Caco-2 (cell line): ENCODE measurements at regions not wholly inside any gene's neighbourhood (a gene's known extent, or its start where the extent isn't known, plus 50 kb on each side); places are given as distances from the start of the nearest gene placed in this dataset.

Experiments
- BruUV-seq: library from RNA; stranded (reverse); fragments of 400-500 nt; replicated peaks from 2 replicates; lab custom pipeline; 2021; lab: Mats Ljungman, UMichigan
- CTCF ChIA-PET: fragments of 300-600 bp; sonication (Branson Sonifier 250); formaldehyde crosslinking; loops from one replicate; lab custom pipeline; 2022; ENCODE audit warnings: antibody characterized with exemption; lab: Charles Lee
- POLR2A ChIA-PET: fragments of 300-600 bp; sonication (Branson Sonifier 250); formaldehyde crosslinking; loops from one replicate; lab custom pipeline; 2022; ENCODE audit warnings: antibody characterized with exemption; lab: Charles Lee
- DNase-seq, 2 experiments: peaks; one replicate each; pipeline versions ENCODE4 v3.0.0 to v3.0.0-alpha.2; 2020 to 2022
- H3K27me3 ChIP-seq: replicated peaks from 2 replicates; pipeline ENCODE4 v1.6.0; 2011; ENCODE audit warnings: low read length; ENCODE audit not compliant: control insufficient read depth, insufficient read depth
- H3K36me3 ChIP-seq: 2 replicates; pipeline ENCODE4 v1.5.1; 2011; ENCODE audit warnings: low read length; ENCODE audit not compliant: control insufficient read depth, insufficient read depth
- H3K4me1 ChIP-seq: fragments of 250-450 bp; sonication (Bioruptor Pico); 2 replicates; pipeline ENCODE4 v1.5.1; 2020; ENCODE audit warnings: mild to moderate bottlenecking
- H3K4me3 ChIP-seq: 2 replicates; pipeline ENCODE4 v1.5.1; 2011; ENCODE audit warnings: low read depth, mild to moderate bottlenecking, control low read depth, low read length
- H3K9me3 ChIP-seq: fragments of 250-450 bp; sonication (Bioruptor Pico); 2 replicates; pipeline ENCODE4 v1.5.1; 2020; ENCODE audit warnings: mild to moderate bottlenecking, moderate library complexity
- H3K27ac Mint-ChIP-seq: one replicate; pipeline ENCODE4 v1.8.0; 2022; ENCODE audit warnings: mixed read lengths; ENCODE audit not compliant: unreplicated experiment
- H3K27me3 Mint-ChIP-seq: one replicate; pipeline ENCODE4 v1.8.0; 2022; ENCODE audit warnings: mixed read lengths; ENCODE audit not compliant: insufficient read depth, unreplicated experiment
- H3K36me3 Mint-ChIP-seq: one replicate; pipeline ENCODE4 v1.8.0; 2022; ENCODE audit warnings: mild to moderate bottlenecking, mixed read lengths; ENCODE audit not compliant: insufficient read depth, unreplicated experiment
- H3K4me1 Mint-ChIP-seq: one replicate; pipeline ENCODE4 v1.8.0; 2022; ENCODE audit warnings: low read depth, mixed read lengths; ENCODE audit not compliant: unreplicated experiment
- H3K4me3 Mint-ChIP-seq: one replicate; pipeline ENCODE4 v1.8.0; 2022; ENCODE audit warnings: mild to moderate bottlenecking, moderate library complexity, mixed read lengths; ENCODE audit not compliant: unreplicated experiment
- H3K9me3 Mint-ChIP-seq: one replicate; pipeline ENCODE4 v1.8.0; 2022; ENCODE audit warnings: mixed read lengths; ENCODE audit not compliant: unreplicated experiment
- intact Hi-C: fragments of 100-400 bp; cut with micrococcal nuclease; formaldehyde crosslinking; loops from one replicate; pipeline ENCODE4 v1.10.0; 2022; ENCODE audit not compliant: unreplicated experiment
- TF ChIP-seq, protein P1 (sequence below), 2 experiments: fragments of 200-600 bp in 1 of 2; IDR thresholded peaks; 1 replicate in 1 of 2; 2 replicates in 1 of 2; pipeline versions ENCODE4 v1.5.1 to v1.8.0; 2011 to 2022; ENCODE audit warnings: antibody characterized with exemption in 1 of 2, control low read depth in 1 of 2, inconsistent platforms in 1 of 2, low read depth in 1 of 2, low read length in 1 of 2, mild to moderate bottlenecking in 1 of 2, moderate library complexity in 1 of 2; ENCODE audit not compliant: insufficient read depth in 1 of 2, severe bottlenecking in 1 of 2, unreplicated experiment in 1 of 2

DNA sequence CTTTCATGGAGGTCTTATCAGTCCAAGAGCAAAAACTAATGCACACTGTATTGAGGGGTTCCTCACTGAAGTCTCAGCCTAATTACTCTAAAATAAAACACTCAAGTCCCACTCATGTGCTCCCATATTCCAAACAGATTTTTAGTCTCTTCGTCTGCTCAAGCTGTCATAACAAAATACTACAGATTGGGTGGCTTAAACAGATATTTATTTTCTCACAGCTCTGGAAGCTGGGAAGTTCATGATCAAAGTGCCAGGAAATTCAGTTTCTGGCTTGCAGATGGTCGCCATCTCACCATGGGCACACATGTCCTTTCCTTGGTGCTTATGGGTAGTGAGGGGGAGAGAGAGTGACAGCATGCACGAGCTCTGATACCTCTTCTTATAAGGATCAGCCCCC is 147.5 kb downstream of the ANXA2 start:
- ChIA-PET CTCF (no interaction called here), POLR2A (no interaction called here)
- DNase-seq: no peak
- Histone ChIP-seq H3K36me3 (no peaks in the 10 kb centered on the region), H3K4me3 (no peak overlapping the region), H3K9me3 (no peaks in the 10 kb centered on the region), H3K27me3 (no peaks in the 10 kb centered on the region), H3K4me1 (no peaks in the 10 kb centered on the region)
- no peaks in the 10 kb centered on the region for H3K9me3 Mint-ChIP-seq
- H3K4me3 Mint-ChIP-seq: no peak overlapping the region
- no peaks in the 10 kb centered on the region for H3K36me3 Mint-ChIP-seq
- no peak overlapping the region for H3K27ac Mint-ChIP-seq
- TF ChIP-seq, protein P1, sequence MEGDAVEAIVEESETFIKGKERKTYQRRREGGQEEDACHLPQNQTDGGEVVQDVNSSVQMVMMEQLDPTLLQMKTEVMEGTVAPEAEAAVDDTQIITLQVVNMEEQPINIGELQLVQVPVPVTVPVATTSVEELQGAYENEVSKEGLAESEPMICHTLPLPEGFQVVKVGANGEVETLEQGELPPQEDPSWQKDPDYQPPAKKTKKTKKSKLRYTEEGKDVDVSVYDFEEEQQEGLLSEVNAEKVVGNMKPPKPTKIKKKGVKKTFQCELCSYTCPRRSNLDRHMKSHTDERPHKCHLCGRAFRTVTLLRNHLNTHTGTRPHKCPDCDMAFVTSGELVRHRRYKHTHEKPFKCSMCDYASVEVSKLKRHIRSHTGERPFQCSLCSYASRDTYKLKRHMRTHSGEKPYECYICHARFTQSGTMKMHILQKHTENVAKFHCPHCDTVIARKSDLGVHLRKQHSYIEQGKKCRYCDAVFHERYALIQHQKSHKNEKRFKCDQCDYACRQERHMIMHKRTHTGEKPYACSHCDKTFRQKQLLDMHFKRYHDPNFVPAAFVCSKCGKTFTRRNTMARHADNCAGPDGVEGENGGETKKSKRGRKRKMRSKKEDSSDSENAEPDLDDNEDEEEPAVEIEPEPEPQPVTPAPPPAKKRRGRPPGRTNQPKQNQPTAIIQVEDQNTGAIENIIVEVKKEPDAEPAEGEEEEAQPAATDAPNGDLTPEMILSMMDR (IDR thresholded peaks at IDR 0.05; ENCODE audit: insufficient read depth in 1 of 2, low read depth in 1 of 2, low read length in 1 of 2, severe bottlenecking in 1 of 2, unreplicated experiment in 1 of 2): no peak
- BruUV-seq: no TSS peak
- H3K4me1 Mint-ChIP-seq: no peaks in the 10 kb centered on the region
- intact Hi-C loops: loop anchor here (10.0 kb wide), 1 partner anchor 74 kb away; no protein-coding TSS in a partner anchor
- H3K27me3 Mint-ChIP-seq: peaks cover 7% of the 10 kb centered on the region

DNA sequence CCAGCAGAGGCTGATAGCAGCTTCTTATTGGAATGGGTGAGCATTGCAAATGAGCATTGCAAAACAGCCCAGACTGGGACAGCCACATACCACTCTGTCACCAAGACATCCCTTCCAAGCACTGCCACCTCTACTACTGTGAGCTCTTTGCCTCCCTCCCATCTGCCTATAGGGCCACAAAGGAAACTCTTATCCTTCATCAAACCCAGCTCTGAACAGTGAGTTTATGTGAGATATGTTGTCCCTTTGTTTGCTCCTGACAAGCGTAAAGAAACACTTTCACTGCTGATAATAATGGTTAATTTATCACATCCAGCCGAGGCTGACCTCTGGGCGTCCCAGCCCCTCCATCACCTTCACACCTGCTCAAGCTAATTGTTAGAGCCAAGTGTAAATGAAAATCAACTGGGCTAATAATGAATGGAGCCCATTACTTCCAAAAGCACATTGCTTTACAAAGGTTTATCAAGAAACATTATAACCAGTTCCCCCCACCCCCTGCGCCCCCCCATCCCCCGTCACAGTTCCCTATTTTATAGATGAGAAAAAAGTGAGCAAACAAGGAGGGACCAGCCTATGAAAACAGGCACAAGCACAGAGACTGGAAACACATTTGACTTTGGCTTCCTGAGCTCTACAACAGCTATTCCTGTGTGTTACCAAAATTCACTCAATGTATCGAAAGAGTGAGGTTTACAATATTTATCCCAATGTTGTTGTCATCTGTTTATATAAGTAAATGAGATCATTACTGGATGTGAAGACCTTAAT is 146.3 kb downstream of the ANXA2 start:
- TF ChIP-seq, protein P1 (IDR thresholded peaks at IDR 0.05; ENCODE audit: insufficient read depth in 1 of 2, low read depth in 1 of 2, low read length in 1 of 2, severe bottlenecking in 1 of 2, unreplicated experiment in 1 of 2): no peak
- CTCF ChIA-PET: no interaction called here
- H3K27ac Mint-ChIP-seq: no peak overlapping the region
- H3K4me1 ChIP-seq: no peaks in the 10 kb centered on the region
- H3K36me3 ChIP-seq: no peaks in the 10 kb centered on the region
- no peak overlapping the region for H3K4me3 Mint-ChIP-seq
- no peaks in the 10 kb centered on the region for H3K36me3 Mint-ChIP-seq
- H3K27me3 Mint-ChIP-seq: peaks cover 7% of the 10 kb centered on the region
- intact Hi-C loops: loop anchor here (10.0 kb wide), 1 partner anchor 73 kb away; no protein-coding TSS in a partner anchor
- H3K9me3 ChIP-seq: 0 out of 2 replicates have a peak, but pooled peaks cover 1% of the 10 kb centered on the region
- POLR2A ChIA-PET: no interaction called here
- DNase-seq: no peak
- BruUV-seq: no TSS peak
- H3K9me3 Mint-ChIP-seq: no peaks in the 10 kb centered on the region
- no peaks in the 10 kb centered on the region for H3K4me1 Mint-ChIP-seq
- no peaks in the 10 kb centered on the region for H3K27me3 ChIP-seq
- H3K4me3 ChIP-seq: no peak overlapping the region

GRCh38 chr15:60254416-60254815 is 143.4 kb downstream of the ANXA2 start:
- Mint-ChIP-seq H3K4me3 (no peak overlapping the region), H3K36me3 (no peaks in the 10 kb centered on the region), H3K4me1 (no peaks in the 10 kb centered on the region), H3K27ac (no peak overlapping the region), H3K9me3 (no peaks in the 10 kb centered on the region), H3K27me3 (peaks cover 3% of the 10 kb centered on the region)
- no peak overlapping the region for H3K4me3 ChIP-seq
- no peaks in the 10 kb centered on the region for H3K36me3 ChIP-seq
- intact Hi-C loops: loop anchor here (10.0 kb wide), 1 partner anchor 70 kb away; no protein-coding TSS in a partner anchor
- H3K4me1 ChIP-seq: no peaks in the 10 kb centered on the region
- H3K27me3 ChIP-seq: no peaks in the 10 kb centered on the region
- ChIA-PET POLR2A (no interaction called here), CTCF (no interaction called here)
- H3K9me3 ChIP-seq: 0 out of 2 replicates have a peak, but pooled peaks cover 3% of the 10 kb centered on the region
- BruUV-seq: no TSS peak
- TF ChIP-seq, protein P1 (IDR thresholded peaks at IDR 0.05; ENCODE audit: insufficient read depth in 1 of 2, low read depth in 1 of 2, low read length in 1 of 2, severe bottlenecking in 1 of 2, unreplicated experiment in 1 of 2): no peak
- DNase-seq: no peak
